ENCODE measurements at regions not wholly inside any gene's neighbourhood (a gene's known extent, or its start where the extent isn't known, plus 50 kb on each side); places are given as distances from the start of the nearest gene placed in this dataset.

DNA sequence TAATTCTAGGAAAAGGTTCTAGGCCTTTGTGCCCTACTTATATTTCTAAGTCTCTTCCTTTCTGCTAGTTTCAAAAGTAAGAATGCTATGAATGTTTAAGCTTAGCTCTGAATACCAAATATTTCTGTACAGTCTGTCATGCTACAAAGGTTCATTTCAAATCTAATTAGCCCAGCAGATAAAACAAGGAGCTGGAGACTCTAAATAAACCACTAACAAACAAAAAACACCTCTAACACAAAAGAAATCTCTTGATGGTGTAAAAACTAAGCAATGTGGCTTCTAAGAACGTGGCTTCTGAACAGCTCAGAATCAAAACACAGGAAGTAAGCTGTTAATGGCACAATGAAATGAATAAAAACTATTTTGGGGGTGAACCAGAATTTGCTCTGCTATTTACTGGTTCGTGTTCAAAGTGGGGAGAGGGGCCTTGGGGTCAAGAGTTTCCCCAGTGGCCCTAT, 198.3 kb downstream of the BCAS1 start (continued):
- TF ChIP-seq, protein P1, sequence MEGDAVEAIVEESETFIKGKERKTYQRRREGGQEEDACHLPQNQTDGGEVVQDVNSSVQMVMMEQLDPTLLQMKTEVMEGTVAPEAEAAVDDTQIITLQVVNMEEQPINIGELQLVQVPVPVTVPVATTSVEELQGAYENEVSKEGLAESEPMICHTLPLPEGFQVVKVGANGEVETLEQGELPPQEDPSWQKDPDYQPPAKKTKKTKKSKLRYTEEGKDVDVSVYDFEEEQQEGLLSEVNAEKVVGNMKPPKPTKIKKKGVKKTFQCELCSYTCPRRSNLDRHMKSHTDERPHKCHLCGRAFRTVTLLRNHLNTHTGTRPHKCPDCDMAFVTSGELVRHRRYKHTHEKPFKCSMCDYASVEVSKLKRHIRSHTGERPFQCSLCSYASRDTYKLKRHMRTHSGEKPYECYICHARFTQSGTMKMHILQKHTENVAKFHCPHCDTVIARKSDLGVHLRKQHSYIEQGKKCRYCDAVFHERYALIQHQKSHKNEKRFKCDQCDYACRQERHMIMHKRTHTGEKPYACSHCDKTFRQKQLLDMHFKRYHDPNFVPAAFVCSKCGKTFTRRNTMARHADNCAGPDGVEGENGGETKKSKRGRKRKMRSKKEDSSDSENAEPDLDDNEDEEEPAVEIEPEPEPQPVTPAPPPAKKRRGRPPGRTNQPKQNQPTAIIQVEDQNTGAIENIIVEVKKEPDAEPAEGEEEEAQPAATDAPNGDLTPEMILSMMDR (conservative IDR thresholded peaks at IDR 0.05; ENCODE audit: low read depth, low read length), result no peak
- TF ChIP-seq CEBPB (IDR thresholded peaks at IDR 0.05; ENCODE audit: low read depth, low read length), result no peak
- TF ChIP-seq POLR2A (IDR thresholded peaks at IDR 0.05; ENCODE audit: low read depth, low read length), result no peak
- TF ChIP-seq CHD1 (IDR thresholded peaks at IDR 0.05; ENCODE audit: low read depth, low read length), result no peak
- TF ChIP-seq RFX5 (IDR thresholded peaks at IDR 0.05; ENCODE audit: low read depth, low read length), result no peak

Data from IMR-90 (cell line).